GM23338 (cell line): ENCODE measurements at regions not wholly inside any gene's neighbourhood (a gene's known extent, or its start where the extent isn't known, plus 50 kb on each side); places are given as distances from the start of the nearest gene placed in this dataset.
"Not testable (repeated sequence)": the region's sequence is repeated elsewhere in the genome, so short reads cannot be mapped to it uniquely, and the experiment has no call there.

Experiments
- CTCF ChIP-seq, 2 experiments: fragments of 200-600 bp in 1 of 2; sonication (generic) in 1 of 2; conservative IDR thresholded peaks; 2 replicates each; pipeline versions ENCODE4 v1.5.1 to v1.6.1; 2016 to 2017; ENCODE audit warnings: antibody characterized with exemption in 2 of 2, low read depth in 2 of 2, mild to moderate bottlenecking in 2 of 2, moderate library complexity in 1 of 2
- POLR2AphosphoS5 ChIP-seq: IDR thresholded peaks from 2 replicates; pipeline ENCODE4 v1.6.1; 2016; ENCODE audit warnings: antibody characterized with exemption, low read depth

DNA sequence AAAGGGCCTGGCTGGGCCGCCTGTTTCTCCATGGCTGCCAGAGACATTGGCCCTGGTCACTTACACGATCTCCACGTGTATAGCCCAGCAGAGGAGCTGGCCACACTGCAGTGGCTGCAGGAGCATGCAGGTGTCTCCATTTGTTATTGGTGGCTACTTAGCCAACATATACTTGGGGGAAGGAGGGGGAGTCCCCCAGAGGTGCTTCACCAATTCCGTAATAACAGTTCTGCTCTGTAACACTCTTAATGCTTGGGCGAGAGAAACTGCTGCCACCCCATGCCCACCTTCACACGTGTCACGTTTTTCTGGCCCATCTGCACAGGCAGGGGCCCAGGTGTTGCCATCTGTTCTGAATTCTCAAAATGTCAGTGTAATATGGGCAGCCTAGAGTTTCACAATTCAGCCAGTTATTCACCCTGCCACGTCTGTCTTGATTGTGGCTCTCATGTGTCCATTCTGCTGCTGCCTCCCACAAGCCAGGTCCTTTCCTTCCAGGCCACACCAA, 353.5 kb downstream of the BCL2L11 start:
- not testable (repeated sequence) for TF ChIP-seq POLR2AphosphoS5; CTCF (conservative IDR thresholded peaks at IDR 0.05; ENCODE audit: low read depth in 2 of 2)
